ENCODE measurements at regions not wholly inside any gene's neighbourhood (a gene's known extent, or its start where the extent isn't known, plus 50 kb on each side); places are given as distances from the start of the nearest gene placed in this dataset.
"Not testable (repeated sequence)": the region's sequence is repeated elsewhere in the genome, so short reads cannot be mapped to it uniquely, and the experiment has no call there.

DNA sequence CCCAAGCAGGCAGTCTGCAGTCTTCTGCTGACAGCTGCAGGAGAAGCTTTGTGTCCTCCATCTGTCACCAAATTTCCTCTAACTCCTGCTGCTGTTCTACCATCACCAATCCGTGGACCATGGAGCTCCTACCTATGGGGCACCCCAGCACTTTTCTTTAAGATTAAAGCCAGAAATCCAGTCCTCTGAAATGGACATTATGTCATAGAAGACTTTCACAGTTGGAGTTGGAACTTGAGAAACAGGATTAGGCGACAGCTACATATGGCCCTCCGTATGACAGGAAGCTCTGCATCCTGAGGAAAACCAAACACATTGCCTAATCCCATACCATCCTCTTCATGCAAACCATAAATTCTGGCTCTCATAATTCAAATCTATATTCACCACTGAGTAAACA, 470.6 kb upstream of the GALNTL6 start:
- Histone ChIP-seq H3K36me3 (no peaks in the 10 kb centered on the region), H3K9me3 (no peaks in the 10 kb centered on the region), H3K27ac (no peak overlapping the region), H3K27me3 (no peaks in the 10 kb centered on the region), H3K4me3 (no peak overlapping the region), H3K4me1 (no peaks in the 10 kb centered on the region)
- no peak for TF ChIP-seq POLR2A (IDR thresholded peaks at IDR 0.05)
- TF ChIP-seq, protein P1, sequence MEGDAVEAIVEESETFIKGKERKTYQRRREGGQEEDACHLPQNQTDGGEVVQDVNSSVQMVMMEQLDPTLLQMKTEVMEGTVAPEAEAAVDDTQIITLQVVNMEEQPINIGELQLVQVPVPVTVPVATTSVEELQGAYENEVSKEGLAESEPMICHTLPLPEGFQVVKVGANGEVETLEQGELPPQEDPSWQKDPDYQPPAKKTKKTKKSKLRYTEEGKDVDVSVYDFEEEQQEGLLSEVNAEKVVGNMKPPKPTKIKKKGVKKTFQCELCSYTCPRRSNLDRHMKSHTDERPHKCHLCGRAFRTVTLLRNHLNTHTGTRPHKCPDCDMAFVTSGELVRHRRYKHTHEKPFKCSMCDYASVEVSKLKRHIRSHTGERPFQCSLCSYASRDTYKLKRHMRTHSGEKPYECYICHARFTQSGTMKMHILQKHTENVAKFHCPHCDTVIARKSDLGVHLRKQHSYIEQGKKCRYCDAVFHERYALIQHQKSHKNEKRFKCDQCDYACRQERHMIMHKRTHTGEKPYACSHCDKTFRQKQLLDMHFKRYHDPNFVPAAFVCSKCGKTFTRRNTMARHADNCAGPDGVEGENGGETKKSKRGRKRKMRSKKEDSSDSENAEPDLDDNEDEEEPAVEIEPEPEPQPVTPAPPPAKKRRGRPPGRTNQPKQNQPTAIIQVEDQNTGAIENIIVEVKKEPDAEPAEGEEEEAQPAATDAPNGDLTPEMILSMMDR (IDR thresholded peaks at IDR 0.05), result no peak
- DNase-seq, result no peak
- 26% methylated on average over 3 of the region's 3 CpGs for WGBS (ENCODE audit: insufficient coverage, low coverage, low lambda C conversion rate, missing lambda C conversion rate)
- intact Hi-C loops (cut with DNase I), result no loop called here
- no peak for ATAC-seq

DNA sequence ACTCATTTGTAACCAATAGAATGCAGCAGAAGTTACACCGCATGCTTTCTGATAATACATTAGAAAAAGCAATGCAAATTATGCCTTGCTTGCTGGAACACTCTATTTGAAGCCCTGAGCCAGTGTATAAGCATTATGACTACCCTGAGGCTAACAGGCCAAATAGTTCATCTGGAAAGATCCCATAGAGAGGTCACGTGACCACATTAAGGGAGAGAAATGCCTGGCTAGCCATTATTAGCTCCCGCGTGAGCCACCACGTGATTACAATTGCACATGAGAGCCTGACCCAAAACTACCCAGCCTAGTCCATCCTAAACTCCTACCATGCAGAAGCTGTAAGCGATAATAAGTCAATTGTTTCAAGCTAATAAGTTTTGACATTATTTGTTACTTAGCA, 472.9 kb upstream of the GALNTL6 start:
- H3K27me3 ChIP-seq, result no peaks in the 10 kb centered on the region

DNA sequence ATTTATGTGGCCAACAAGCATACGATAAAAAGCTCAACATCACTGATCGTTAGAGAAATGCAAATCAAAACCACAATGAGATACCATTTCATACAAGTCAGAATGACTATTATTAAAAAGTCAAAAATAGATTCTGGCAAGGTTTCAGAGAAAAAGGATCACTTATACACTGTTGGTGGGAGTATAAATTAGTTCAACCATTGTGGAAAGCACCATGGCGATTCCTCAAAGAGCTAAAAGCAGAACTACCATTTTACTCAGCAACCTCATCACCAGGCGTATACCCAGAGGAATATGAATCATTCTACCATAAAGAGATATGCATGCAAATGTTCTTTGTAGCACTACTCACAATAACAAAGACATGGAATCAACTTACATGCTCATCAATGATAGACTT, 478.7 kb upstream of the GALNTL6 start:
- TF ChIP-seq, protein P1 (IDR thresholded peaks at IDR 0.05), result no peak
- TF ChIP-seq POLR2A (IDR thresholded peaks at IDR 0.05), result no peak
- WGBS (ENCODE audit: insufficient coverage, low coverage, low lambda C conversion rate, missing lambda C conversion rate), result 51% methylated on average over 4 of the region's 4 CpGs
- Histone ChIP-seq H3K27ac (no peak overlapping the region), H3K27me3 (no peaks in the 10 kb centered on the region), H3K4me3 (no peak overlapping the region), H3K4me1 (no peaks in the 10 kb centered on the region), H3K9me3 (peaks cover 0 to 8% (median 0%) of the 10 kb centered on the region in 4 donors), H3K36me3 (no peaks in the 10 kb centered on the region)
- ATAC-seq (no peak), DNase-seq (no peak)
- intact Hi-C loops (cut with DNase I), result no loop called here

More for the DNA sequence above, 472.9 kb upstream of the GALNTL6 start:
- Histone ChIP-seq H3K9me3 (no peaks in the 10 kb centered on the region), H3K27ac (no peak overlapping the region), H3K4me1 (no peaks in the 10 kb centered on the region), H3K4me3 (no peak overlapping the region), H3K36me3 (no peaks in the 10 kb centered on the region)
- no peak for DNase-seq
- no peak for ATAC-seq
- intact Hi-C loops (cut with DNase I), result no loop called here
- WGBS (ENCODE audit: insufficient coverage, low coverage, low lambda C conversion rate, missing lambda C conversion rate), result 74% methylated on average over 5 of the region's 6 CpGs
- no peak for TF ChIP-seq POLR2A (IDR thresholded peaks at IDR 0.05)
- TF ChIP-seq, protein P1 (IDR thresholded peaks at IDR 0.05), result no peak

DNA sequence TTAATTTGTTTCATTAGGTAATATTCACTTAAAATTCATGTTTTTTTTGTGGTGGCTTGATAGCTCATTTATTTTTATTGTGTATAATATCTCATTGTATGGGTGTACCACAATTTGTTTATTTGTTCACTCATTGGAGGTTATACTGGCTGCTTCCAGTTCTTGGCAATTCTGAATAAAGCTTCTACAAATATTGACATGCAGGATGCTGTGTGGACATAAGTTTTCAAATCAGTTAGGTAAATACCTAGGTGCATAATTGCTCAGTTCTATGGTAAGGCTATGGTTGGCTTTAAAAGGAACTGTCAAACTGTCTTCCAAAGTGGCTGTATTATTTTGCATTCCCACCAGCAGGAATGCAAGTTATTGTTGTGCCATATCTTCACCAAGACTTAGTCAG, 504.5 kb upstream of the GALNTL6 start:
- H3K4me3 ChIP-seq, result no peak overlapping the region
- ATAC-seq (no peak), DNase-seq (no peak)
- no peaks in the 10 kb centered on the region for H3K4me1 ChIP-seq
- intact Hi-C loops (cut with DNase I), result no loop called here
- TF ChIP-seq POLR2A (IDR thresholded peaks at IDR 0.05), result no peak
- TF ChIP-seq, protein P1 (IDR thresholded peaks at IDR 0.05), result no peak
- no peaks in the 10 kb centered on the region for H3K9me3 ChIP-seq
- no peaks in the 10 kb centered on the region for H3K27me3 ChIP-seq
- no peak overlapping the region for H3K27ac ChIP-seq
- H3K36me3 ChIP-seq, result no peaks in the 10 kb centered on the region

DNA sequence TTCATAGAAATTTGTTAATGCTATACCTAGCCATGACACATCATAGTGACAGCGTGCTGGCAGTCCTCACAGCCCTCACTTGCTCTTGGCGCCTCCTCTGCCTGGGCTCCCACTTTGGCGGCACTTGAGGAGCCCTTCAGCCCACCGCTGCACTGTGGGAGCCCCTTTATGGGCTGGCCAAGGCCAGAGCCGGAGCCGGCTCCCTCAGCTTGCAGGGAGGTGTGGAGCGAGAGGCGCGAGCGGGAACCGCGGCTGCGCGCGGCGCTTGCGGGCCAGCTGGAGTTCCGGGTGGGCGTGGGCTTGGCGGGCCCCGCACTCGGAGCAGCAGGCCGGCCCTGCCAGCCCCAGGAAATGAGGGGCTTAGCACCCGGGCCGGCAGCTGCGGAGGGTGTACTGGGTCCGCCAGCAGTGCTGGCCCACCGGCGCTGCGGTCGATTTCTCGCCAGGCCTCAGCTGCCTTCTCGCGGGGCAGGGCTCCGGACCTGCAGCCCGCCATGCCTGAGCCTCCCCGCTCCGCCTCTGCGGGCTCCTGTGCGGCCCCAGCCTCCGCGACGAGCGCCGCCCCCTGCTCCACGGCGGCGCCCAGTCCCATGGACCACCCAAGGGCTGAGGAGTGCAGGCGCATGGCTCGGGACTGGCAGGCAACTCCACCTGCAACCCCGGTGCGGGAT, 515.0 kb upstream of the GALNTL6 start:
- intact Hi-C loops (cut with DNase I); H3K27me3 ChIP-seq; H3K4me3 ChIP-seq; ATAC-seq; H3K9me3 ChIP-seq; H3K36me3 ChIP-seq; H3K27ac ChIP-seq; DNase-seq; H3K4me1 ChIP-seq: not testable (repeated sequence)
- 94% methylated on average over 2 of the region's 52 CpGs for WGBS (ENCODE audit: insufficient coverage, low coverage, low lambda C conversion rate, missing lambda C conversion rate)

Measured in right lobe of liver (tissue), 6 donors.